DND-41 (cell line): ENCODE measurements at regions not wholly inside any gene's neighbourhood (a gene's known extent, or its start where the extent isn't known, plus 50 kb on each side); places are given as distances from the start of the nearest gene placed in this dataset.

Experiments used
- CTCF ChIP-seq: IDR thresholded peaks from 2 replicates; pipeline ENCODE4 v1.5.1; 2012; ENCODE audit warnings: borderline replicate concordance, low read length, moderate library complexity, mild to moderate bottlenecking; ENCODE audit not compliant: poor library complexity, severe bottlenecking; ENCODE audit errors: extremely low read depth
- EZH2 ChIP-seq: IDR thresholded peaks from 3 replicates; pipeline ENCODE4 v1.6.1; 2012; ENCODE audit warnings: borderline replicate concordance, low read depth, mild to moderate bottlenecking, moderate library complexity, low read length, inconsistent platforms; ENCODE audit not compliant: severe bottlenecking

DNA sequence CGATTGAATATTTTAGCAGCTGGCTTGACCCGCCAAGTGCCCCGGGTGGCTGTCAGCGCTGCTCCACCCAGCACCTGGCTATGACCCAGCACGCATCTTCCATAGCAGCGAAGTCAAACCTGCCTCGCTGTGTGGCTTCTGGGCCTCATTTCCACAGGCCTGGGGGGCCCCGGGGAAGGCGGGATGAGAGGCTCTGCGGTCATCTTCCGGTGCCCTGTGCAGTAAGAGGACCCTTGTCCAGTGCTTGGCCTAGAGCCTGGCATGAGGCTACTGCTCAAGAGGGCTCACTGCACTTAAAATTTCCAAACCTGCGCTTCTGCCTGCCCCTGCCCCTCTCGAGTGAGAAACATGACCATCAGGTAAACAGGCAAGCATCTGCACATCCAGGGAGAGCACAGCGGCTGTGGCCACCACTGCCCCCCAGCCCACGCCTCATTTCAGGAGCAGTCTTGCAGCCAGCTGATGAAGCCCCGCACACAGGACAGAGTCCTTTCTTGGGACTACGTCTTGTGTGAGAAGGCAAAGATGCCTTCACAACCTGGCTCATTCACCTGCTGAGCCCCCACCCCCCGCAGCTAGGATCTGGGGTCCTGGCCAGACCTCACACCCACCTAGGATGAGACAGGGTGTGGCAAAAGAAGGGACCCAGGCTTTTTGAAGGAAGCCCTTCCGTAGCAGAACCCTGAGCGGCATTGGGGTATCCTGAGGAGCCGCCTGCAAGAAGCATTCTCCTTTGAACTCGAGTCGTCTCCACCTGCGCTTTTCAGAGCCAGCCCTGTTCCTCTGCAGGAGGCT, 69.5 kb upstream of the UNC5A start:
- TF ChIP-seq EZH2 (no peak), CTCF (no peak)
